ENCODE measurements at regions not wholly inside any gene's neighbourhood (a gene's known extent, or its start where the extent isn't known, plus 50 kb on each side); places are given as distances from the start of the nearest gene placed in this dataset.

GRCh38 chr18:38243291-38243690 is 677.7 kb upstream of the CELF4 start:
- TF ChIP-seq EZH2phosphoT487 (IDR thresholded peaks at IDR 0.05; ENCODE audit: borderline replicate concordance, low read length): no peak
- TF ChIP-seq, protein P1, sequence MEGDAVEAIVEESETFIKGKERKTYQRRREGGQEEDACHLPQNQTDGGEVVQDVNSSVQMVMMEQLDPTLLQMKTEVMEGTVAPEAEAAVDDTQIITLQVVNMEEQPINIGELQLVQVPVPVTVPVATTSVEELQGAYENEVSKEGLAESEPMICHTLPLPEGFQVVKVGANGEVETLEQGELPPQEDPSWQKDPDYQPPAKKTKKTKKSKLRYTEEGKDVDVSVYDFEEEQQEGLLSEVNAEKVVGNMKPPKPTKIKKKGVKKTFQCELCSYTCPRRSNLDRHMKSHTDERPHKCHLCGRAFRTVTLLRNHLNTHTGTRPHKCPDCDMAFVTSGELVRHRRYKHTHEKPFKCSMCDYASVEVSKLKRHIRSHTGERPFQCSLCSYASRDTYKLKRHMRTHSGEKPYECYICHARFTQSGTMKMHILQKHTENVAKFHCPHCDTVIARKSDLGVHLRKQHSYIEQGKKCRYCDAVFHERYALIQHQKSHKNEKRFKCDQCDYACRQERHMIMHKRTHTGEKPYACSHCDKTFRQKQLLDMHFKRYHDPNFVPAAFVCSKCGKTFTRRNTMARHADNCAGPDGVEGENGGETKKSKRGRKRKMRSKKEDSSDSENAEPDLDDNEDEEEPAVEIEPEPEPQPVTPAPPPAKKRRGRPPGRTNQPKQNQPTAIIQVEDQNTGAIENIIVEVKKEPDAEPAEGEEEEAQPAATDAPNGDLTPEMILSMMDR (IDR thresholded peaks at IDR 0.05; ENCODE audit: low read depth, low read length, poor library complexity, severe bottlenecking): no peak

All from DOHH2 (cell line).